LNCaP clone FGC (cell line): ENCODE measurements at regions not wholly inside any gene's neighbourhood (a gene's known extent, or its start where the extent isn't known, plus 50 kb on each side); places are given as distances from the start of the nearest gene placed in this dataset.

Experiments
- DNase-seq: peaks from one replicate; pipeline ENCODE4 v3.0.0-alpha.2; 2011; ENCODE audit warnings: low read depth
- H3K4me3 ChIP-seq: 2 replicates; pipeline ENCODE4 v1.5.1; 2011; ENCODE audit warnings: mild to moderate bottlenecking, low read depth, low read length, control low read depth
- CTCF ChIP-seq: IDR thresholded peaks from 2 replicates; pipeline ENCODE4 v1.5.1; 2012; ENCODE audit warnings: mild to moderate bottlenecking; ENCODE audit not compliant: control insufficient read depth, insufficient read depth; ENCODE audit errors: extremely low read depth

DNA sequence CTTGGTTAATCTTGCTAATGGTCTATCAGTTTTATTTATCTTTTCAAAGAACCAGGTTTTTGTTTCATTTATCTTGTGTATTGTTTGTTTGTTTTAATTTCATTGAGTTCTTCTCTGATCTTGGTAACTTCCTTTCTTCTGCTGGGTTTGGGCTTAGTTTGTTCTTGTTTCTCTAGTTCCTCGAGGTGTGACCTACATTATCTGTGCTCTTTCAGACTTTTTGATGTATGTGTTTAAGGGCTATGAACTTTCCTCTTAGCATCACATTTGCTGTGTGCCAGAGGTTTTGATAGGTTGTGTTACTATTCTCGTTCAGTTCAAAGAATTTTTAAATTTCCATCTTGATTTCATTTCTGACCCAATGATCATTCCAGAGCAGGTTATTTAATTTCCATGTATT, 365.4 kb upstream of the GATB start:
- DNase-seq = no peak
- no peak overlapping the region for H3K4me3 ChIP-seq
- TF ChIP-seq CTCF = no peak

DNA sequence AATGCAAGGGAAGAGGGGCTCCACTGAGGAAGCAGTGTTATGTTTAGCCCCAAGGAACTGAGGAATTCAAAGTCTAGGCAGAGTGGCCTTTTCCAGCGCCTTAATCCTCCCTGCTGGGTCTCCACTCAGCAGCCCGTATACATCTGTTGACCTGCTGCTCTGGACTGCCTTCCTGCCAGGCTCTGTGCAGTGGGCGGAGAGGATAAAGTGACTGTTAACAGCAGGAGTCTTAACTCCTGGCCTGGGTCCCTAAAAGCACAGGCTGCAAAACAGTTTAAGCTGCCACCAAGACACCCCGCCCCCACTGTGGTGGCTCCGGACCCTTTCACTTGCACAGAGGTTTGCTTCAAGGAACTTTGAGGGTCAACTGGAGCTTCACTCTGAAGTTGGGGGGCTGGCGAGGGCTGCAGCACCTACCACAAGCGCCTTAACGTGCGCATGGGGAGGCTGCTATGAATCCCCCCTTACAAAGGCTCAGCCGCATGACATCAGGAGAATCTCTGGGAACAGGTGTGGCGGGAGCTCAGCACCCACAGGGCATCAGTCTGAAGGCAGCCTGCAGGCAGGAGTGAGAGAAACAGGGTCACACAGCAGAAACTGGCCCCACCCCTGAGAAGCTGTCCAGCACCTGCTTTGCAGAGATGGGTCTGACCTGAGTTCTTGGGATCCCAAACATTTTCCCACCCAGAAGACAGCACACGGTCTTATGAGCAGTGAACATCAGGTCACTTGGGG, 358.2 kb upstream of the GATB start:
- TF ChIP-seq CTCF = no peak

GRCh38 chr4:152117933-152118507, 357.2 kb upstream of the GATB start:
- no peak for DNase-seq
- TF ChIP-seq CTCF = no peak
- H3K4me3 ChIP-seq = no peak overlapping the region

More for the DNA sequence above, 358.2 kb upstream of the GATB start:
- DNase-seq = no peak
- H3K4me3 ChIP-seq = no peak overlapping the region

DNA sequence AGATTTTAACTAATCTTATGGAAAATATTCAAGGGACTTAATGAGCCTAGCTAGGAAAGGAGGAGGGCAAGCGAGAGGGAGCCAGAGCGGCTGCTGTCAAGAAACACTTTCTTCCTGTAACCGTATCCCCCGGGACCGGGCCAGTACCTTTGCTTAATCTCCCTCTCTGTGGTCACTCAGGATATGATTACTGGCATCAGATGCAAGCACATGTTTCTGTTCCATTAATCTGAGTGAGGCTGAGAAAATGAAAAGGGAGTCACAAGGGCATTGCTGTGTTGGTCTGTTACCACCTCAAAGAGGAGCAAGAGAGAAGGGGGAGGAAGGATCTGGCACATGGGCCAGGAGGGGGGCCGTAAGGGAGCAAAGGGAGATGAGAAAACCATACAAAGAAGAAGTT, 356.7 kb upstream of the GATB start:
- no peak for DNase-seq
- no peak overlapping the region for H3K4me3 ChIP-seq
- TF ChIP-seq CTCF = no peak

GRCh38 chr4:152117054-152117453, 356.2 kb upstream of the GATB start:
- no peak for DNase-seq
- H3K4me3 ChIP-seq = no peak overlapping the region
- TF ChIP-seq CTCF = no peak

GRCh38 chr4:152115794-152116193, 355.0 kb upstream of the GATB start:
- no peak for TF ChIP-seq CTCF
- no peak overlapping the region for H3K4me3 ChIP-seq
- no peak for DNase-seq

- no peak for DNase-seq
- H3K4me3 ChIP-seq = no peak overlapping the region
- TF ChIP-seq CTCF = no peak
These were observed 354.3 kb upstream of the GATB start for GRCh38 chr4:152115118-152115517.
